ENCODE measurements at regions not wholly inside any gene's neighbourhood (a gene's known extent, or its start where the extent isn't known, plus 50 kb on each side); places are given as distances from the start of the nearest gene placed in this dataset.

DNA sequence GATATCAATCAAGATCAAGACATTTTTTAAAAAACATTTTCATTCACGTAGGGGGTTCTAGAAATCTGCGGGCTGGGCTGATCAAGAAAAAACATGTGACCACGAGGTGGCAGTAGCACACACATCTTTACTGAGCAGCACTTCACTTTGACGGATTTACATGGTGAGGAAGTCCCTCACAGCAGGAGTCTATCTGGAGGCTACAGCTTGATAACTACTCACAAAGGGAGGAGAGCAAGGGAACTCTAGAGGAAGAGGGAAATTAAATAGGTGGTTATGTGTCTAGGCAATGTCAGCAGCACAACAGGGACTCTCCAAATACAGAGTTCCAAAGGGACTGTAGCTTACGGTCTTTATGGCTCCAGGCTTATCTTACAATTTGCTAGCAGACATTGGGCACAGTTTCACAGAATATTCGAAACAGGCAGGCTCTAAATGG is 248.1 kb downstream of the DPY19L2 start:
- no peaks in the 10 kb centered on the region for H3K4me1 ChIP-seq (ENCODE audit: control insufficient read depth, insufficient read depth, low read length)
- no peaks in the 10 kb centered on the region for H3K27me3 ChIP-seq (ENCODE audit: control insufficient read depth, insufficient read depth, low read length)
- no peaks in the 10 kb centered on the region for H3K36me3 ChIP-seq (ENCODE audit: control insufficient read depth, insufficient read depth, low read length)
- H3K9me3 ChIP-seq (ENCODE audit: control insufficient read depth, insufficient read depth, low read length), result peaks cover 5% of the 10 kb centered on the region
- WGBS (ENCODE audit: insufficient coverage), result no CpG with 5 or more reads among the region's 6 CpGs
- DNase-seq (ENCODE audit: low read depth in 4 of 6, low spot score in 6 of 6), result peak in 3 of 6 donors; percentile 12 to 58 (median 35)
- no peak overlapping the region for H3K4me3 ChIP-seq (ENCODE audit: low read depth, low read length)
- no peak overlapping the region for H3K27ac ChIP-seq (ENCODE audit: low read depth, low read length)

DNA sequence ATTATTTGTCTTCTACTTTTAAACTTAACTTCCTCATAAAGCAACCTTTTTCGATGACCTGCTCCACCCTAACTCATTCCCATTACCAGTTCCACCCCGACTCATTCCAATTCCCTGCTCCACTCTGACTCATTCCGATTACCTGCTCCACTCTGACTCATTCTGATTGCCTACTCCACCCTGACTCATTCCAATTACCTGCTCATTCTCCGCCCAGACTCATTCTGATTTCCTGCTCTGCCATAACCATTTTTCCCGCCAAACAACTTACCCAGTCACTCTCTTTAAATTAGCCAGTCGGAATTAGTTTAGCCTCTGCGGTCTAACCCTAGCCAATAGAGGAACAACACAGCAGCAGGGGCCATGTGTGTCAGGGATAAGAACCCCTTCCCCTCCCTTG is 249.1 kb downstream of the DPY19L2 start:
- Histone ChIP-seq H3K9me3 (ENCODE audit: control insufficient read depth, insufficient read depth, low read length) (peaks cover 5% of the 10 kb centered on the region), H3K27me3 (ENCODE audit: control insufficient read depth, insufficient read depth, low read length) (no peaks in the 10 kb centered on the region), H3K4me1 (ENCODE audit: control insufficient read depth, insufficient read depth, low read length) (no peaks in the 10 kb centered on the region), H3K4me3 (ENCODE audit: low read depth, low read length) (no peak overlapping the region), H3K27ac (ENCODE audit: low read depth, low read length) (no peak overlapping the region), H3K36me3 (ENCODE audit: control insufficient read depth, insufficient read depth, low read length) (no peaks in the 10 kb centered on the region)
- 98% methylated on average over 7 of the region's 7 CpGs for WGBS (ENCODE audit: insufficient coverage)
- no peak for DNase-seq (ENCODE audit: low read depth in 4 of 6, low spot score in 6 of 6)

DNA sequence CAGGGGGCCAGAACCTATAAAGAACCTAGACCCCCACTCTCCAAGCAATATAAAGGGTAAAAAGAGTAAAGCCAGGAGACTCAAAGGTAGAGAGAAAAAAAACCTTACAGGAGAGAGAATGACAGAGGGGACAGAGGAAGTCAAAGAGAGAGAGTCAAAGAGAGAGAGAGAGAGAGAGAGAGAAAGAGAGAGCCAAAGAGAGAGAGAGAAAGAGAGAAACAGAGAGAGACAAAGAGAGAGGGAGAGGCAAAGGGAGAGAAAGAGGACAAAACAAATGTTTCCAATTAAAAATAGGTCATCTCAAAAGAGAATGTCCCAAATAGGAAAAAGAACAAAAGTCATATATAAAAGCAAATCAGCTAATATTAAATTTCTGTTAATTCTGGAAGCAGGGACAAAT is 251.5 kb downstream of the DPY19L2 start:
- Histone ChIP-seq H3K27ac (ENCODE audit: low read depth, low read length) (no peak overlapping the region), H3K27me3 (ENCODE audit: control insufficient read depth, insufficient read depth, low read length) (no peaks in the 10 kb centered on the region), H3K4me1 (ENCODE audit: control insufficient read depth, insufficient read depth, low read length) (no peaks in the 10 kb centered on the region), H3K4me3 (ENCODE audit: low read depth, low read length) (no peak overlapping the region), H3K9me3 (ENCODE audit: control insufficient read depth, insufficient read depth, low read length) (peaks cover 5% of the 10 kb centered on the region), H3K36me3 (ENCODE audit: control insufficient read depth, insufficient read depth, low read length) (no peaks in the 10 kb centered on the region)
- DNase-seq (ENCODE audit: low read depth in 4 of 6, low spot score in 6 of 6), result no peak

GRCh38 chr12:63415357-63415756 is 252.9 kb downstream of the DPY19L2 start:
- Histone ChIP-seq H3K4me3 (ENCODE audit: low read depth, low read length) (no peak overlapping the region), H3K27me3 (ENCODE audit: control insufficient read depth, insufficient read depth, low read length) (no peaks in the 10 kb centered on the region), H3K4me1 (ENCODE audit: control insufficient read depth, insufficient read depth, low read length) (no peaks in the 10 kb centered on the region), H3K36me3 (ENCODE audit: control insufficient read depth, insufficient read depth, low read length) (no peaks in the 10 kb centered on the region), H3K9me3 (ENCODE audit: control insufficient read depth, insufficient read depth, low read length) (peaks cover 5% of the 10 kb centered on the region), H3K27ac (ENCODE audit: low read depth, low read length) (no peak overlapping the region)
- DNase-seq (ENCODE audit: low read depth in 4 of 6, low spot score in 6 of 6), result no peak
- WGBS (ENCODE audit: insufficient coverage), result 95% methylated on average over 5 of the region's 13 CpGs

DNA sequence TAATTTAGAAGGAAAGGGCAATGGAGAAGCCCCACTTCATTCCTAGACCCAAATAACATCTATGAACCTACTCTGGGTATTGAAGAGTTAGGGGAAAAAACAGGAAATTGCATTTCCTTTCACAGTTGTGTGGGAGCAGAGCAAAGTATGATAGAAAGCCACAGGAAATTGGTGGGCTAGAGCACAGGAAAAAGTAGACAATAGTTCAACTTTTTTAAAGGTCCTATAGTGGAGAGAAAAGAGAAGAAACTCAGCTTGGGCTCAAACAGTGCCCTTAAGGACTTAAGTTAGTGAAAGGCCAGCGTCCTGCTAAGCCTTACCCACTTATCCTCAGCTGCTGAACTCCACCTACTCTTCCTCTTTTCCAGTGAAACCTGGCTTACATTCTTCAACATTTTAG is 258.1 kb downstream of the DPY19L2 start:
- no peaks in the 10 kb centered on the region for H3K9me3 ChIP-seq (ENCODE audit: control insufficient read depth, insufficient read depth, low read length)
- WGBS (ENCODE audit: insufficient coverage), result no CpG with 5 or more reads among the region's 1 CpG
- H3K36me3 ChIP-seq (ENCODE audit: control insufficient read depth, insufficient read depth, low read length), result no peaks in the 10 kb centered on the region
- H3K27ac ChIP-seq (ENCODE audit: low read depth, low read length), result no peak overlapping the region
- no peak for DNase-seq (ENCODE audit: low read depth in 4 of 6, low spot score in 6 of 6)
- H3K27me3 ChIP-seq (ENCODE audit: control insufficient read depth, insufficient read depth, low read length), result no peaks in the 10 kb centered on the region
- H3K4me1 ChIP-seq (ENCODE audit: control insufficient read depth, insufficient read depth, low read length), result no peaks in the 10 kb centered on the region
- no peak overlapping the region for H3K4me3 ChIP-seq (ENCODE audit: low read depth, low read length)

DNA sequence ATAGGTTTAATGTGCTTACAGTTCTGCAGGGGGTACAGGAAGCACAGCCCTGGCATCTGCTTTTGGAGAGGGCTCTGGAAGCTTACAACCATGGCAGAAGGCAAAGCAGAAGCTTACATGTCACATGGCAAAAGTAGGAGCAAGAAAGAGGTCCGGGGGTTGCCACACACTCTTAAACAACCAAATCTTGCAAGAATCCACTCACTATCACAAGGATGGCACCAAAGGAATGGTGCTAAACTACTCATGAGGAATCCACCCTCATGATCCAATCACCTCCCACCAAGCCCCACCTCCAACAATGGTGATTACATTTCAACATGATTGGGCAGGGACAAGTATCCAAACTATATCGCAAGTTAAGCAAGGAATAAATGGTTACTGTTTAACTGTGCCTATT is 255.8 kb upstream of the AVPR1A start:
- no peaks in the 10 kb centered on the region for H3K27me3 ChIP-seq (ENCODE audit: control insufficient read depth, insufficient read depth, low read length)
- H3K4me3 ChIP-seq (ENCODE audit: low read depth, low read length), result no peak overlapping the region
- H3K4me1 ChIP-seq (ENCODE audit: control insufficient read depth, insufficient read depth, low read length), result no peaks in the 10 kb centered on the region
- no peak overlapping the region for H3K27ac ChIP-seq (ENCODE audit: low read depth, low read length)
- H3K36me3 ChIP-seq (ENCODE audit: control insufficient read depth, insufficient read depth, low read length), result no peaks in the 10 kb centered on the region
- WGBS (ENCODE audit: insufficient coverage), result 86% methylated on average over 1 of the region's 2 CpGs
- H3K9me3 ChIP-seq (ENCODE audit: control insufficient read depth, insufficient read depth, low read length), result no peaks in the 10 kb centered on the region
- DNase-seq (ENCODE audit: low read depth in 4 of 6, low spot score in 6 of 6), result no peak

- no CpG with 5 or more reads among the region's 1 CpG for WGBS (ENCODE audit: insufficient coverage)
- H3K9me3 ChIP-seq (ENCODE audit: control insufficient read depth, insufficient read depth, low read length), result no peaks in the 10 kb centered on the region
- H3K4me3 ChIP-seq (ENCODE audit: low read depth, low read length), result no peak overlapping the region
- DNase-seq (ENCODE audit: low read depth in 4 of 6, low spot score in 6 of 6), result no peak
- H3K4me1 ChIP-seq (ENCODE audit: control insufficient read depth, insufficient read depth, low read length), result no peaks in the 10 kb centered on the region
- no peaks in the 10 kb centered on the region for H3K27me3 ChIP-seq (ENCODE audit: control insufficient read depth, insufficient read depth, low read length)
- H3K27ac ChIP-seq (ENCODE audit: low read depth, low read length), result no peak overlapping the region
- no peaks in the 10 kb centered on the region for H3K36me3 ChIP-seq (ENCODE audit: control insufficient read depth, insufficient read depth, low read length)
These were observed 253.6 kb upstream of the AVPR1A start for GRCh38 chr12:63404611-63405010.

- H3K27me3 ChIP-seq (ENCODE audit: control insufficient read depth, insufficient read depth, low read length), result no peaks in the 10 kb centered on the region
- no peaks in the 10 kb centered on the region for H3K9me3 ChIP-seq (ENCODE audit: control insufficient read depth, insufficient read depth, low read length)
- H3K4me3 ChIP-seq (ENCODE audit: low read depth, low read length), result no peak overlapping the region
- H3K36me3 ChIP-seq (ENCODE audit: control insufficient read depth, insufficient read depth, low read length), result no peaks in the 10 kb centered on the region
- no peaks in the 10 kb centered on the region for H3K4me1 ChIP-seq (ENCODE audit: control insufficient read depth, insufficient read depth, low read length)
- no peak overlapping the region for H3K27ac ChIP-seq (ENCODE audit: low read depth, low read length)
- no peak for DNase-seq (ENCODE audit: low read depth in 4 of 6, low spot score in 6 of 6)
- WGBS (ENCODE audit: insufficient coverage), result no CpG with 5 or more reads among the region's 1 CpG
These were observed 252.3 kb upstream of the AVPR1A start for GRCh38 chr12:63403256-63403655.

DNA sequence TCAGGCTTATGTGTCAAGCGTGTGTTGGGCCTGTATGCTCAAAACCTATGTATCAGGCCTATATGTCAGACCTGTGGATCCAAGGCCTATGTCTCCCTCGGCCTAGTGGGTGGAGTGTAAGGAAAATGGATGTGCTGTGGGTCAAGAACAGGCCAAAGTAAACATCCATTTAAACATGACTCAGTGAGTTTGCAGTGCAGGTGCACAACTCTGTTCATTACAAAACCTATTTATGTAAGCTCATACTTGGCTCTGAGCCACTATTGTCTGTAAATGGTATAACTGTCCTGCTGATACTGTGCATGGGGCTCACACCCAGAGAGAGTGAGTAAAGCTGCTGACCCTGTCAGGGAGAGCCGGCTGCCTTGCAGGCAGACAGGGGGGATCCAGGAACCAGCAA is 249.7 kb upstream of the AVPR1A start:
- Histone ChIP-seq H3K9me3 (ENCODE audit: control insufficient read depth, insufficient read depth, low read length) (no peaks in the 10 kb centered on the region), H3K4me3 (ENCODE audit: low read depth, low read length) (no peak overlapping the region), H3K27ac (ENCODE audit: low read depth, low read length) (no peak overlapping the region), H3K27me3 (ENCODE audit: control insufficient read depth, insufficient read depth, low read length) (no peaks in the 10 kb centered on the region), H3K4me1 (ENCODE audit: control insufficient read depth, insufficient read depth, low read length) (no peaks in the 10 kb centered on the region), H3K36me3 (ENCODE audit: control insufficient read depth, insufficient read depth, low read length) (no peaks in the 10 kb centered on the region)
- 75% methylated on average over 2 of the region's 3 CpGs for WGBS (ENCODE audit: insufficient coverage)
- peak in 1 of 6 donors; percentile 33 for DNase-seq (ENCODE audit: low read depth in 4 of 6, low spot score in 6 of 6)

GRCh38 chr12:63400318-63400717 is 249.3 kb upstream of the AVPR1A start:
- H3K9me3 ChIP-seq (ENCODE audit: control insufficient read depth, insufficient read depth, low read length), result no peaks in the 10 kb centered on the region
- H3K27ac ChIP-seq (ENCODE audit: low read depth, low read length), result no peak overlapping the region
- H3K36me3 ChIP-seq (ENCODE audit: control insufficient read depth, insufficient read depth, low read length), result no peaks in the 10 kb centered on the region
- no peak overlapping the region for H3K4me3 ChIP-seq (ENCODE audit: low read depth, low read length)
- DNase-seq (ENCODE audit: low read depth in 4 of 6, low spot score in 6 of 6), result no peak
- no peaks in the 10 kb centered on the region for H3K27me3 ChIP-seq (ENCODE audit: control insufficient read depth, insufficient read depth, low read length)
- H3K4me1 ChIP-seq (ENCODE audit: control insufficient read depth, insufficient read depth, low read length), result no peaks in the 10 kb centered on the region
- WGBS (ENCODE audit: insufficient coverage), result 100% methylated on average over 2 of the region's 2 CpGs
